ENCODE measurements at regions not wholly inside any gene's neighbourhood (a gene's known extent, or its start where the extent isn't known, plus 50 kb on each side); places are given as distances from the start of the nearest gene placed in this dataset.
"Not testable (repeated sequence)": the region's sequence is repeated elsewhere in the genome, so short reads cannot be mapped to it uniquely, and the experiment has no call there.

DNA sequence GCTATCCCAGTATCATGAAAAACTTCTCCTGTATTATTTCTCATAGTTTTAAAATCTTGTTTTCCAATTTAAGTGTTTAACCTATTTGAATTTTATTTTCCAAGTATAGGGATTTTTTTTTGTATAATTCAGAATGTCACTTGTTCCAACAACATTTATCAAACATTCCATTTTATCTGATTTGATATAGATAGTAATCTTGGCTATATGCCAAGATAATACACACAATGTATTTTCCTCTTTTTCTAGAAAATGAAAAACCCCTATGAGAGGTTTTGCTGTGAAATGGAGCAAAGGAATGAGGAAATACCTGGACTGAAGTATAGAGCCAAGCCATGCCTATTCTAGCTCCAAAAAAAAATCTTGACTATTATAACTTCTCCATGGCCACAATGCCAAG, 628.9 kb downstream of the HTR1B start:
- no peak for DNase-seq
- in situ Hi-C loops (cut with MboI; ENCODE audit: low pct_unique_long_range_greater_than_20kb, low sequenced_read_pairs) = no loop called here

DNA sequence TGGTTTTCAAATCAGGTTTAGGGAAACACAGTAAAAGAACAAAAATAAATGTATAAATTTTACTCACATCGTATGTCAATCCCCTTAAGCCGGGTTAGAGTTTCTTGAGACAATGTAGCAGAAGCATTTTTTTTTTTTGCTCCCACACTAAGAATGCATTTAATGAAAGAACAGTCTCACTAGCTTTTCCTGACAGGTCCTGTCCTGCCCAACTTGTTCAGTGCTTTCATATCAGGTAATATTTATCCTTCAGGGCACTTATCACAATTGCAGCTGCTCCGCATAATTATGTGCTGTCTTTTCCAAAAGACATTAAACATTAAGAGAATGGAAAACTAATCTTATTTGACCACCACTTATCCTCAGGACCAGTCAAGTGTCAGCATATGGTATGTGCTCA, 632.0 kb downstream of the HTR1B start:
- in situ Hi-C loops (cut with MboI; ENCODE audit: low pct_unique_long_range_greater_than_20kb, low sequenced_read_pairs) = no loop called here

DNA sequence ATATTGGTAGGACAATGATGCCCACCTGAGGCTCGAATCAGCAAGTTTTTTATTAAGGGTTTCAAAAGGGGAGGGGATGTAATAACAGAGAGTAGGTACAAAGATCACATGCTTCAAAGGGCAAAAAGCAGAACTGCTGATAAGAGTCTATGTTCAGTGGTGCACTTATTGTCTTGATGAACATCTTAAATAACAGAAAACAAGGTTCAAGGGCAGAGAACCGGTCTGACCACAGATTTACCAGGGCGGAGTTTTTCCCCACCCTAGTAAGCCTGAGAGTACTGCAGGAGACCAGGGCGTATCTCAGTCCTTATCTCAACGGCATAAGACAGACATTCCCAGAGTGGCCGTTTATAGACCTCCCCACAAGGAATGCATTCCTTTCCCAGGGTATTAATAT, 639.7 kb downstream of the HTR1B start:
- in situ Hi-C loops (cut with MboI; ENCODE audit: low pct_unique_long_range_greater_than_20kb, low sequenced_read_pairs); DNase-seq: not testable (repeated sequence)

More for the DNA sequence above, 632.0 kb downstream of the HTR1B start:
- no peak for DNase-seq

DNA sequence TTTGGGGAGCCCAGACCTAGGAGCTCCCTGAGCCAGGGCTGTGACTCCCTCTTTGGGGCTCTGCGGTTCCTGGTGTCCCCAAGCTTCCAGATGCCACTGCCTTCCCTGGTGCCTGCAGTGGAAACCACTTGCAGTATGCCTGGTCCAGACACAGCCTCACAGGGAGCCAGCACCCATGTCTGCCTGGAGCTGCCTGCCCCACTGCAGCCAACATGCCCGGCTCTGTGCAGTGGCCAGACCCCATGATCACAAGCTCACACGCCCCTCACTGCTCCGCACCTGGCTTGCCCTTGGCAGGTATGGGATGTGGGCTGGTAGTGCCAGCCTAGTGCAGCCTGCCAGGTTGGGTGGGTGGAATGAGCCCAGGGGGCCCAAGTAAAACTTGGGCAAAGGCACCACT, 644.8 kb downstream of the HTR1B start:
- in situ Hi-C loops (cut with MboI; ENCODE audit: low pct_unique_long_range_greater_than_20kb, low sequenced_read_pairs) = no loop called here
- no peak for DNase-seq

- in situ Hi-C loops (cut with MboI; ENCODE audit: low pct_unique_long_range_greater_than_20kb, low sequenced_read_pairs) = no loop called here
Measured at GRCh38 chr6:76817429-76817828, 645.9 kb downstream of the HTR1B start.

DNA sequence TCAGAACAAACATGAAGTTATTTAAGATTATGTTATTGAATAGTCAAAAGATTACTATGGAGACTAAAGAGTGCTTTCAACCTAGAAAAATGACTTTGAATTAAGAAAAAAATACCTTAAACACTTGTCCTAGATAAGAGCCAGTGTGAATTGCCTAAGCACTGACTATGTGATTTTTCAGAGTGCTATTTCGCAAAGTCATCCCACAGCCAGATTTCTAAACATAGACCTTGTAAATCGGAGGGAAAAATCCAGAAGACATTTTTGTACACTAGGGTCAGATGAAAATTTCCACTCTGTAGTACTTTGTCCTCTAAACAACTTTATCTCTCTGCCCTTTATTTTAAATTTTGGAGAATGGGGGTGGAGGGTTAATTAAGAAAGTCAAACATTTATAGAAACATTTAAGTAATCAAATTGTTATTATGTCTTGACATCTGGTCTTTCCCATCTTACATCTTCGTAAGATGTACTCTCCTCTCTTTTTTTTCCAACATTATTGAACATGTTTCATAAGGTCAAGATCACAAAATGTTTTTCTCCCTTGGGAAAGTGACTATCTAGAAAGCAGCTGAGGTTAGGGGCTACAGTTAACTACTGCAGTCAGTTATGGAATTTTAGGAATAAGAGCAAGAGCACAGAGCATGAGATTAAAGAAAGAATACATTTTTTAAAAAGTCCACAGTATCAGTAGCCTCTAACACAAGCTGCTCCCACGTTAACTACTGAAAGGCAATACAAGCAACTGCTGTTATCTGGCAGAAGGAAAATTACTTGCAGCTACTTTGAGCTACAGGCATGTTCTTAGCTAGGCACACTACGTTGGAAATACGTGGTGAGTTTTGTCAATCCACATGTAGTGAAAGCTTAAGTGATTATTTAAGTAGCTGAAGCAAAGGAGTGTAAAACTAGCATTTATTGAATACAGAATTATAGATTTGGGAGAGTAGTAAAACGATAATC, 648.5 kb downstream of the HTR1B start:
- in situ Hi-C loops (cut with MboI; ENCODE audit: low pct_unique_long_range_greater_than_20kb, low sequenced_read_pairs) = no loop called here
- no peak for DNase-seq

More at GRCh38 chr6:76817429-76817828, 645.9 kb downstream of the HTR1B start:
- DNase-seq = no peak

GRCh38 chr6:76810286-76810685, 653.0 kb downstream of the HTR1B start:
- DNase-seq = no peak
- in situ Hi-C loops (cut with MboI; ENCODE audit: low pct_unique_long_range_greater_than_20kb, low sequenced_read_pairs) = no loop called here

DNA sequence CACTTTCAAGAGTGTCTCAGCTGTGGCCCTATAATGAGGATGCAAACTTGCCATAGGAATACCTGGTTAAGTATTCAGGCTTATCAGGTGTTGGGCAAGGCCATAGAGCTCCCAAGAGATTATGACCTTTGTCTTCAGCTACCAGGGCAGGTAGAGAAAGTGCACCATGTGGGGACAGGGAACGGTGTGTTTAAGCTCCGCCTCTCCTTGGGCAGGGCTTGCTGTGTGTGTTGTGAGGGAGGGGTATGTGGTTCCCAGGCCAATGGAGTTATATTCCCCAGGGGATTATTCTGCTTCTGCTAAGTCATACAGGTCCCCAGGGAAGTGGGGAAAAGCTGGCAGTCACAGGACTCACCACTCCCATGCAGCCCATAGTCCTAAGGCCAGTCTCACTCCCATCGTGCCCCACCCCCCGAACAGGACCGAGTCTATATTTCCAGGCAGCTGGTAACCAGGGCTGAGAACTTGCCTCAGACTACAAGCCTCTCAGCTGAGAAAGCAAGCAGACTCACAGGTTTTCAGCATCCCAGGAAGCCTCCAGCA, 660.2 kb downstream of the HTR1B start:
- in situ Hi-C loops (cut with MboI; ENCODE audit: low pct_unique_long_range_greater_than_20kb, low sequenced_read_pairs) = no loop called here
- no peak for DNase-seq

DNA sequence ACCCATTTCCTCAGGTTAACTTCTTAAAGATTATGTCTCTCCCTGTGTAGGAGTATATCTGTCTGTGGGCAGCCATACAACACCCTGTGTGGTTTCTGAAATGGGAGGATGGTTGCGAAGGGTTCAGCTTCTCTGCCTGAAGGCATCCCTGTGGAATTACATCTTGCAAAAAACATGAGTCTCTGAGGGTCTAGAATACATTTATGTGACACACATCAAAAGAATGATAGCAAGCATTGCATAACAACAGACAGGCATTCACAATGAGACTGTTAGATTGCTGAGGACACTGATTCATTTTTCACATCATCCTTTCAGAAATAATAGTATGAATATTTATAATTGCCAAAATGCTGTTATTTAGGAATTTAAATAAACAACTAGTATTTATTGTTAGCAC, 670.9 kb downstream of the HTR1B start:
- in situ Hi-C loops (cut with MboI; ENCODE audit: low pct_unique_long_range_greater_than_20kb, low sequenced_read_pairs) = no loop called here

DNA sequence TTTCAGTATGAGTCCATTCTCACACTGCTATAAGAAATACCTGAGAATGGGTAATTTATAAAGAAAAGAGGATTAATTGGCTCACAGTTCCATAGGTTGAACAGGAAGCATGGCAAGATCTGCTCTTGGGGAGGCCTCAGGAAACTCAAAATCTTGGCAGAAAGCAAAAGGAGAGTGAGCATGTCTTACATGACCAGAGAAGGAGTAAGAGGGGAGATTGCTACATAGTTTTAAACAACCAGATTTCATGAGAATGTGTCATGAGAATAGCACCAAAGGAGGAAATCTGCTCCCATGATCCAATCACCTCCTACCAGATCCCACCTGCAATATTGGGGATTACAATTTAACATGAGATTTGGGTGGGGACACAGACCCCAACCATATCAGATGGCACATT, 672.4 kb downstream of the HTR1B start:
- no peak for DNase-seq
- in situ Hi-C loops (cut with MboI; ENCODE audit: low pct_unique_long_range_greater_than_20kb, low sequenced_read_pairs) = no loop called here

More for the DNA sequence above, 670.9 kb downstream of the HTR1B start:
- DNase-seq = no peak

DNA sequence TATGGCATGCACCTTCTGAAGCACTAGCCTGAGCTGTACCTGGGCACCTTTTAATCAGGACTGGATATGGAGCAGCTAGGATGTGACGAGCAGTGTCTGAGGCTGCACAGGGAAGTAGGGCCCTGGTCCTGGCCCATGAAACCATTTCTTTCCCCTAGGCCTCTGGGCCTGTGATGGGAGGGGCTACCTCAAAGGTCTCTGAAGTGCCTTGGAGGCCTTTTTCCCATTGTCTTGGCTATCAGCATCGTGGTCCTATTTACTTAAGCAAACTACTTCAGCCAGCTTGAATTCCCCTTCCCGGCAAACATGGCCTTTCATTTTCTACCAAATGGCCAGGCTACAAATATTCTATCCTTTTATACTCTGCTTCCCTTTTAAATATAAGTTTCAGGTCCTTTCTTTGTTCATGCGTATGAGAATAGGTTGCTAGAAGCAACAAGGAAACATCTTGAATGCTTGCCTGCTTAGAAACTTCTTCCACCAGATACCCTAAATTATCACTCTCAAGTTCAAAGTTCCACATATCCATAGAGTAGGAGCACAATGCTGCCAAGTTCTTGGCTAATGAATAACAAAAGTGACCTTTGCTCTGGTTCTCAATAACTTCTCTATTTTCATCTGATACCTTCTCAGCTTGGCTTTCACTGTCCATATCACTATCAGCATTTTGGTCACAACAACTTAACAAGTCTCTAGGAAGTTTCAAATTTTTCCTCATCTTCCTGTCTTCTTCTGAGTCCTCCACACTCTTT, 673.1 kb downstream of the HTR1B start:
- DNase-seq = no peak
- in situ Hi-C loops (cut with MboI; ENCODE audit: low pct_unique_long_range_greater_than_20kb, low sequenced_read_pairs) = no loop called here

DNA sequence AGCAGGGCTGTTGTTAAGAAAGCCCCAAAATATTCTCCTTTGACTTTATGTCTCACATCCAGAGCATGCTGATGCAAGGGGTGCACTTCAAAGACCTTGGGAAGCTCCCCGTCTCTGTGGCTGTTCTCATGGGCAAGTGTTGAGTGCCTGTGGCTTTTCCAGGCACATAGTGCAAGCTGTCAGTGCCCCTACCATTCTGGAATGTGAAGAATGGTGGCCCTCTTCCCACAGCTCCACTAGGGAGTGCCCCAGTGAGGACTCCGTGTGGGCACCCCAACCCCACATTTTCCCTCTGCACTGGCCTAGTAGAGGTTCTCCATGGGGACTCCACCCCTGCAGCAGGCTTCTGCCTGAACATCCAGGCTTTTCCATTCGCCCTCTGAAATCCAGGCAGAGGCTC, 673.7 kb downstream of the HTR1B start:
- DNase-seq = no peak
- in situ Hi-C loops (cut with MboI; ENCODE audit: low pct_unique_long_range_greater_than_20kb, low sequenced_read_pairs) = no loop called here

DNA sequence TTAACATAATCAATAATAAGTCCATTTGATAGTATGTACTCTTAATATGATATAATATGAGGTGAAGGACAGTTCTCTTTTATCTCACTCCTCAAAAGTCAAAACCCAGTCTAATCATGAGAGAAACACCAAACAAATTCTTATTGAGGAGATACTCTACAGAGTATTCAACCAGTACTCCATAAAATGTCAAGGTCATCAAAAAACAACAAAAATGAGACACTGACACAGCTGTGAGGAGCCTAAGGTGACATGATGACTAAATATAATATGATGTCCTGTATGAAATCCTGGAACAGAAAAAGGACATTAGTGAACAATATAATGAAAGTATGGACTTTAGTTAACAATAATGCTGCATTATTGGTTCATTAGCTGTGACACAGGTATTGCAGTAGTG, 675.1 kb downstream of the HTR1B start:
- no peak for DNase-seq
- in situ Hi-C loops (cut with MboI; ENCODE audit: low pct_unique_long_range_greater_than_20kb, low sequenced_read_pairs) = no loop called here

DNA sequence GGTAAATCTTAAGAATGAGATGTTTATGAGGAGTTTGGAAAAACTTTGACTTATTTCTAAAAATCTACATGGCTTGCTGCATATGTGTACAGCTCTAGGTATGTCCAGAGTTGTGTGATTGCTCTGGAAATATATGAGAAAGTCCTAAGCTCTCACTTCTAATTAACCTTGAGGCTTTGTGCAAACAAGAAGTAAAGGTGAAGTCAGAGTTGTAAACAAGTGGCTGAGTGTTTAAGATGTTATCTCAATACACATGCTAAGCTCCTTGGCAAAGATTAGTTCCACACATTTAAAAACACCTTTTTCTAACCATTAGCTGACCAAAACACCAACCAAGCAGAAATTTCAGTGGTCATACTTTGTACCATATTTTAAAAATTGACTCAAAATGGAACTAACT, 684.2 kb downstream of the HTR1B start:
- in situ Hi-C loops (cut with MboI; ENCODE audit: low pct_unique_long_range_greater_than_20kb, low sequenced_read_pairs) = no loop called here
- DNase-seq = no peak

DNA sequence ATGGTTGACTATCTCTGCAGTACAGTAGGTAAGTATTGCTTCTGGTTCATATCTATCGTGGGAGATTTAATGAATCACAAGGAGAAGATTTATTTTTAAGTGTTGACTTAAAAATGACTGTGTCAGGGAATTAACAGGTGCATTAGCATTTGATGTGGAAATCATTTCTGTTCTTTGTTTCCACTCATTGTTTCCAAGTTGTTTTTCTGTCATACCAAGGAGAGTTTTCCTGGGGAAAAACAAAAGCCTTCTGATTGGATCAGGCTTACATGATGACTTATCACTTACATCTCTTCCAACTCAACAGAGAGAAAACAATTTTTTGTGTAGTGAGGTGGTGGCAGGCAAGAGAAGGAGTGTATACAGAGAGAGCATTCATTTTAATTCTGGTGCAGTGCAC, 686.4 kb downstream of the HTR1B start:
- in situ Hi-C loops (cut with MboI; ENCODE audit: low pct_unique_long_range_greater_than_20kb, low sequenced_read_pairs) = no loop called here
- DNase-seq = no peak

GRCh38 chr6:76774781-76775384, 688.4 kb downstream of the HTR1B start:
- in situ Hi-C loops (cut with MboI; ENCODE audit: low pct_unique_long_range_greater_than_20kb, low sequenced_read_pairs) = no loop called here
- DNase-seq = no peak

GRCh38 chr6:76772951-76773350, 690.3 kb downstream of the HTR1B start:
- DNase-seq = no peak
- in situ Hi-C loops (cut with MboI; ENCODE audit: low pct_unique_long_range_greater_than_20kb, low sequenced_read_pairs) = no loop called here

DNA sequence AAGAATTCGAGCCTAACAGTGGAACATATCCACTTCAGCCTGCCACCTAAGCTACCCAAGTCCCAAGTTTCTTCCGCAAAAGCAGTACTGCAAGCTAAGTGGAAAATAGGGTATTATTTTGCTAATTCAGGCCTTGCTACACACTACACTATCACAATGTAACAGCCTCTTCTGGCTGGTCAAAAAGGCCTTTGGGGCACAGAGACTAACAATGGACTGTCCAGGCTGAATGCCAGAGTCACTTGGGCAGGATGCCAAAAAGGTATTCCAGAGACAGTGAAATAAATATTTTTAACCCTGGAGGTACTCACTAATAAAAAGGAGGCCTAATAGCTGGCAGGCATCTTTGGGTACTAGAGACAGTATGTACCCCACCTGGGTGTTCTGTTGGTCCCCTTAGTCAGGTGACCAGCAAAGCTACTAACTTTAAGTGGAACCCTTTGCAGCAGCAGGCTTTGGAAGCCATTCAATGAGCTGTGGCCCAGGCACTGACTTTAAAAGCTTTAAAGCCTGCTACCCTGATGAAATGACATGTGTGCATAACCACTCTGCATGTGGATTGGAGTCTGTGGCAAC, 692.1 kb downstream of the HTR1B start:
- in situ Hi-C loops (cut with MboI; ENCODE audit: low pct_unique_long_range_greater_than_20kb, low sequenced_read_pairs) = no loop called here
- DNase-seq = no peak

DNA sequence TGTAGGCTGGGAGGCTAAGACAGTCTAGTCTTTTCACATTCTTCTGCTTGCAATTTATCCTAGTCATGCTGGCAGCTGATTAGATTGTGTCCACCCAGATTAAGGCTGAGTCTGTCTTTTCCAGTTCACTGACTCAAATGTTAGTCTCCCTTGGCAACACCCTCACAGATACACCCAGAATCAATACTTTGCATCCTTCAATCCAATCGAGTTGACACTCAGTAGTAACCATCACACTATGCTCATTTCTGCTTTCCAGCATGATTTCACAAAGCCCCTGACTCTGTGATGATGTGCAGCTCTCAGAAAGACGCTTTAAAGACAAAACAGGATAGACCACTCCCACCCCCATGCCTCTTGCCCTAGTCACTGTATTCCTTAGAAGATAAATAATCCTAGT, 693.0 kb downstream of the HTR1B start:
- no peak for DNase-seq

More for the DNA sequence above, 693.0 kb downstream of the HTR1B start:
- in situ Hi-C loops (cut with MboI; ENCODE audit: low pct_unique_long_range_greater_than_20kb, low sequenced_read_pairs) = no loop called here
